ENCODE measurements at regions not wholly inside any gene's neighbourhood (a gene's known extent, or its start where the extent isn't known, plus 50 kb on each side); places are given as distances from the start of the nearest gene placed in this dataset.

- no peak overlapping the region for H3K4me3 Mint-ChIP-seq (ENCODE audit: low read depth)
- no peak overlapping the region for H3K27ac Mint-ChIP-seq
- intact Hi-C loops (cut with micrococcal nuclease): no loop called here
- no peaks in the 10 kb centered on the region for H3K27me3 Mint-ChIP-seq (ENCODE audit: low read depth)
- DNase-seq (ENCODE audit: low spot score): no peak
- H3K4me1 Mint-ChIP-seq (ENCODE audit: low read depth): no peaks in the 10 kb centered on the region
- H3K9me3 Mint-ChIP-seq: peaks cover 9% of the 10 kb centered on the region
- H3K36me3 Mint-ChIP-seq (ENCODE audit: low read depth): no peaks in the 10 kb centered on the region
Measured at GRCh38 chr5:82404382-82404945, 126.3 kb upstream of the RPS23 start.

- intact Hi-C loops (cut with micrococcal nuclease): no loop called here
- Mint-ChIP-seq H3K4me1 (ENCODE audit: low read depth) (no peaks in the 10 kb centered on the region), H3K36me3 (ENCODE audit: low read depth) (no peaks in the 10 kb centered on the region), H3K4me3 (ENCODE audit: low read depth) (no peak overlapping the region), H3K27ac (no peak overlapping the region), H3K9me3 (peaks cover 9% of the 10 kb centered on the region), H3K27me3 (ENCODE audit: low read depth) (no peaks in the 10 kb centered on the region)
- DNase-seq (ENCODE audit: low spot score): no peak
Measured at GRCh38 chr5:82403724-82404123, 125.6 kb upstream of the RPS23 start.

- intact Hi-C loops (cut with micrococcal nuclease): no loop called here
- H3K4me3 Mint-ChIP-seq (ENCODE audit: low read depth): no peak overlapping the region
- H3K9me3 Mint-ChIP-seq: peaks cover 9% of the 10 kb centered on the region
- no peaks in the 10 kb centered on the region for H3K36me3 Mint-ChIP-seq (ENCODE audit: low read depth)
- no peak for DNase-seq (ENCODE audit: low spot score)
- H3K27me3 Mint-ChIP-seq (ENCODE audit: low read depth): no peaks in the 10 kb centered on the region
- no peak overlapping the region for H3K27ac Mint-ChIP-seq
- no peaks in the 10 kb centered on the region for H3K4me1 Mint-ChIP-seq (ENCODE audit: low read depth)
Measured at GRCh38 chr5:82403026-82403425, 124.9 kb upstream of the RPS23 start.

- Mint-ChIP-seq H3K27ac (no peak overlapping the region), H3K36me3 (ENCODE audit: low read depth) (no peaks in the 10 kb centered on the region), H3K4me3 (ENCODE audit: low read depth) (no peak overlapping the region), H3K4me1 (ENCODE audit: low read depth) (no peaks in the 10 kb centered on the region), H3K9me3 (no peaks in the 10 kb centered on the region), H3K27me3 (ENCODE audit: low read depth) (no peaks in the 10 kb centered on the region)
- intact Hi-C loops (cut with micrococcal nuclease): no loop called here
- DNase-seq (ENCODE audit: low spot score): no peak
Measured at GRCh38 chr5:82399111-82399510, 121.0 kb upstream of the RPS23 start.

GRCh38 chr5:82397741-82398320, 119.7 kb upstream of the RPS23 start:
- H3K27ac Mint-ChIP-seq: no peak overlapping the region
- H3K27me3 Mint-ChIP-seq (ENCODE audit: low read depth): no peaks in the 10 kb centered on the region
- no peak overlapping the region for H3K4me3 Mint-ChIP-seq (ENCODE audit: low read depth)
- H3K36me3 Mint-ChIP-seq (ENCODE audit: low read depth): no peaks in the 10 kb centered on the region
- intact Hi-C loops (cut with micrococcal nuclease): no loop called here
- no peak for DNase-seq (ENCODE audit: low spot score)
- H3K9me3 Mint-ChIP-seq: no peaks in the 10 kb centered on the region
- H3K4me1 Mint-ChIP-seq (ENCODE audit: low read depth): no peaks in the 10 kb centered on the region

GRCh38 chr5:82396871-82397514, 118.8 kb upstream of the RPS23 start:
- DNase-seq (ENCODE audit: low spot score): no peak
- no peak overlapping the region for H3K27ac Mint-ChIP-seq
- H3K36me3 Mint-ChIP-seq (ENCODE audit: low read depth): no peaks in the 10 kb centered on the region
- H3K9me3 Mint-ChIP-seq: no peaks in the 10 kb centered on the region
- intact Hi-C loops (cut with micrococcal nuclease): no loop called here
- no peak overlapping the region for H3K4me3 Mint-ChIP-seq (ENCODE audit: low read depth)
- no peaks in the 10 kb centered on the region for H3K27me3 Mint-ChIP-seq (ENCODE audit: low read depth)
- H3K4me1 Mint-ChIP-seq (ENCODE audit: low read depth): no peaks in the 10 kb centered on the region

GRCh38 chr5:82396396-82396795, 118.2 kb upstream of the RPS23 start:
- no peak for DNase-seq (ENCODE audit: low spot score)
- Mint-ChIP-seq H3K36me3 (ENCODE audit: low read depth) (no peaks in the 10 kb centered on the region), H3K9me3 (no peaks in the 10 kb centered on the region), H3K27ac (no peak overlapping the region), H3K4me3 (ENCODE audit: low read depth) (no peak overlapping the region), H3K4me1 (ENCODE audit: low read depth) (no peaks in the 10 kb centered on the region), H3K27me3 (ENCODE audit: low read depth) (no peaks in the 10 kb centered on the region)
- intact Hi-C loops (cut with micrococcal nuclease): no loop called here

- no peak for DNase-seq (ENCODE audit: low spot score)
- H3K9me3 Mint-ChIP-seq: no peaks in the 10 kb centered on the region
- peaks cover 8% of the 10 kb centered on the region for H3K4me1 Mint-ChIP-seq (ENCODE audit: low read depth)
- H3K27ac Mint-ChIP-seq: no peak overlapping the region
- H3K27me3 Mint-ChIP-seq (ENCODE audit: low read depth): no peaks in the 10 kb centered on the region
- no peaks in the 10 kb centered on the region for H3K36me3 Mint-ChIP-seq (ENCODE audit: low read depth)
- H3K4me3 Mint-ChIP-seq (ENCODE audit: low read depth): no peak overlapping the region
- intact Hi-C loops (cut with micrococcal nuclease): no loop called here
Measured at GRCh38 chr5:82393951-82394350, 115.8 kb upstream of the RPS23 start.

- H3K36me3 Mint-ChIP-seq (ENCODE audit: low read depth): peaks cover 2% of the 10 kb centered on the region
- H3K27me3 Mint-ChIP-seq (ENCODE audit: low read depth): no peaks in the 10 kb centered on the region
- H3K27ac Mint-ChIP-seq: no peak overlapping the region
- no peaks in the 10 kb centered on the region for H3K9me3 Mint-ChIP-seq
- H3K4me1 Mint-ChIP-seq (ENCODE audit: low read depth): peaks cover 12% of the 10 kb centered on the region
- no peak for DNase-seq (ENCODE audit: low spot score)
- no peak overlapping the region for H3K4me3 Mint-ChIP-seq (ENCODE audit: low read depth)
- intact Hi-C loops (cut with micrococcal nuclease): no loop called here
Measured at GRCh38 chr5:82390088-82390487, 111.9 kb upstream of the RPS23 start.

GRCh38 chr5:82389347-82389746, 111.2 kb upstream of the RPS23 start:
- Mint-ChIP-seq H3K9me3 (no peaks in the 10 kb centered on the region), H3K27me3 (ENCODE audit: low read depth) (no peaks in the 10 kb centered on the region), H3K4me1 (ENCODE audit: low read depth) (peaks cover 12% of the 10 kb centered on the region), H3K27ac (peak overlapping the region; percentile 75), H3K4me3 (ENCODE audit: low read depth) (peak overlapping the region; percentile 19), H3K36me3 (ENCODE audit: low read depth) (peaks cover 2% of the 10 kb centered on the region)
- no peak for DNase-seq (ENCODE audit: low spot score)
- intact Hi-C loops (cut with micrococcal nuclease): no loop called here

- peaks cover 12% of the 10 kb centered on the region for H3K4me1 Mint-ChIP-seq (ENCODE audit: low read depth)
- peaks cover 2% of the 10 kb centered on the region for H3K27me3 Mint-ChIP-seq (ENCODE audit: low read depth)
- H3K36me3 Mint-ChIP-seq (ENCODE audit: low read depth): peaks cover 2% of the 10 kb centered on the region
- no peak for DNase-seq (ENCODE audit: low spot score)
- no peak overlapping the region for H3K4me3 Mint-ChIP-seq (ENCODE audit: low read depth)
- intact Hi-C loops (cut with micrococcal nuclease): no loop called here
- H3K27ac Mint-ChIP-seq: no peak overlapping the region
- H3K9me3 Mint-ChIP-seq: no peaks in the 10 kb centered on the region
Measured at GRCh38 chr5:82388181-82388580, 110.0 kb upstream of the RPS23 start.

GRCh38 chr5:82387819-82388166, 109.6 kb upstream of the RPS23 start:
- H3K36me3 Mint-ChIP-seq (ENCODE audit: low read depth): peaks cover 2% of the 10 kb centered on the region
- intact Hi-C loops (cut with micrococcal nuclease): no loop called here
- peaks cover 2% of the 10 kb centered on the region for H3K27me3 Mint-ChIP-seq (ENCODE audit: low read depth)
- no peak for DNase-seq (ENCODE audit: low spot score)
- no peaks in the 10 kb centered on the region for H3K9me3 Mint-ChIP-seq
- H3K4me1 Mint-ChIP-seq (ENCODE audit: low read depth): peaks cover 12% of the 10 kb centered on the region
- no peak overlapping the region for H3K27ac Mint-ChIP-seq
- no peak overlapping the region for H3K4me3 Mint-ChIP-seq (ENCODE audit: low read depth)

GRCh38 chr5:82387001-82387818, 109.1 kb upstream of the RPS23 start:
- H3K27ac Mint-ChIP-seq: no peak overlapping the region
- intact Hi-C loops (cut with micrococcal nuclease): no loop called here
- H3K27me3 Mint-ChIP-seq (ENCODE audit: low read depth): peaks cover 2% of the 10 kb centered on the region
- H3K9me3 Mint-ChIP-seq: no peaks in the 10 kb centered on the region
- DNase-seq (ENCODE audit: low spot score): no peak
- H3K4me3 Mint-ChIP-seq (ENCODE audit: low read depth): no peak overlapping the region
- peaks cover 12% of the 10 kb centered on the region for H3K4me1 Mint-ChIP-seq (ENCODE audit: low read depth)
- H3K36me3 Mint-ChIP-seq (ENCODE audit: low read depth): peaks cover 2% of the 10 kb centered on the region
